Thyroid gland (tissue), 4 donors: ENCODE measurements at regions not wholly inside any gene's neighbourhood (a gene's known extent, or its start where the extent isn't known, plus 50 kb on each side); places are given as distances from the start of the nearest gene placed in this dataset.

Experiments used
- CTCF ChIP-seq, 6 experiments: fragments of 200-600 bp in 3 of 6; fragments of 450-650 bp in 3 of 6; sonication (generic) in 3 of 6; IDR thresholded peaks; one replicate each; pipeline ENCODE4 v1.5.1; 2016 to 2019; ENCODE audit warnings: antibody characterized with exemption in 6 of 6, mild to moderate bottlenecking in 2 of 6, inconsistent platforms in 1 of 6, moderate library complexity in 1 of 6
- POLR2A ChIP-seq, 2 donors: fragments of 450-650 bp; IDR thresholded peaks; one replicate each; pipeline ENCODE4 v1.6.1; 2017; ENCODE audit warnings: antibody characterized with exemption in 2 of 2, mild to moderate bottlenecking in 2 of 2, moderate library complexity in 1 of 2

- TF ChIP-seq CTCF (IDR thresholded peaks at IDR 0.05) (no peak), POLR2A (IDR thresholded peaks at IDR 0.05) (no peak)
Observed at GRCh38 chr2:204257781-204258180, 287.5 kb upstream of the PARD3B start.
